A549 (cell line): ENCODE measurements at regions not wholly inside any gene's neighbourhood (a gene's known extent, or its start where the extent isn't known, plus 50 kb on each side); places are given as distances from the start of the nearest gene placed in this dataset.

ENCODE experiments used
- BCL3 ChIP-seq: fragments of >200 bp; sonication (Bioruptor Twin); formaldehyde crosslinking; IDR thresholded peaks from 3 replicates; pipeline ENCODE4 v1.6.1; 2016
- BHLHE40 ChIP-seq: IDR thresholded peaks from 2 replicates; pipeline ENCODE4 v1.6.1; 2012; ENCODE audit warnings: low read depth, low read length, inconsistent platforms
- EHMT2 ChIP-seq: fragments of 200-600 bp; sonication (generic); IDR thresholded peaks from 2 replicates; pipeline ENCODE4 v1.6.1; 2016; ENCODE audit warnings: antibody characterized with exemption, low read depth, mild to moderate bottlenecking, moderate library complexity
- NFE2L2 ChIP-seq: fragments of 150-350 bp; conservative IDR thresholded peaks from 2 replicates; pipeline ENCODE4 v1.6.1; 2014; ENCODE audit warnings: low read length
- PHF8 ChIP-seq: fragments of 200-600 bp; sonication (generic); IDR thresholded peaks from 2 replicates; pipeline ENCODE4 v1.6.1; 2016; ENCODE audit warnings: low read depth, mild to moderate bottlenecking, antibody characterized with exemption, moderate library complexity, borderline replicate concordance
- POLR2A ChIP-seq: IDR thresholded peaks from 2 replicates; pipeline ENCODE4 v1.6.1; 2012; ENCODE audit warnings: mild to moderate bottlenecking, low read length
- RAD21 ChIP-seq, 2 experiments: fragments of >200 bp in 1 of 2; sonication (Bioruptor Twin) in 1 of 2; formaldehyde crosslinking in 1 of 2; IDR thresholded peaks in 1 of 2; conservative IDR thresholded peaks in 1 of 2; 2 replicates in 1 of 2; 3 replicates in 1 of 2; pipeline ENCODE4 v1.6.1; 2012 to 2018; ENCODE audit warnings: inconsistent platforms in 1 of 2
- RCOR1 ChIP-seq: fragments of 150-350 bp; IDR thresholded peaks from 2 replicates; pipeline ENCODE4 v1.6.1; 2014; ENCODE audit warnings: antibody characterized with exemption, low read length, low read depth
- ZFP36 ChIP-seq: fragments of 450-650 bp; IDR thresholded peaks from 2 replicates; pipeline ENCODE4 v1.6.1; 2014; ENCODE audit warnings: borderline replicate concordance; ENCODE audit not compliant: partially characterized antibody
- TF ChIP-seq, protein P1 (sequence below): fragments of >200 bp; sonication (Bioruptor Twin); formaldehyde crosslinking; IDR thresholded peaks from 3 replicates; pipeline ENCODE4 v1.5.1; 2016
- TF ChIP-seq, protein P2 (sequence below): IDR thresholded peaks from 2 replicates; pipeline ENCODE4 v1.6.1; 2012; ENCODE audit warnings: low read depth, borderline replicate concordance

GRCh38 chr22:22954656-22955055 lies 67.0 kb downstream of the IGLL5 start:
- no peak for TF ChIP-seq NFE2L2
- TF ChIP-seq, protein P1, sequence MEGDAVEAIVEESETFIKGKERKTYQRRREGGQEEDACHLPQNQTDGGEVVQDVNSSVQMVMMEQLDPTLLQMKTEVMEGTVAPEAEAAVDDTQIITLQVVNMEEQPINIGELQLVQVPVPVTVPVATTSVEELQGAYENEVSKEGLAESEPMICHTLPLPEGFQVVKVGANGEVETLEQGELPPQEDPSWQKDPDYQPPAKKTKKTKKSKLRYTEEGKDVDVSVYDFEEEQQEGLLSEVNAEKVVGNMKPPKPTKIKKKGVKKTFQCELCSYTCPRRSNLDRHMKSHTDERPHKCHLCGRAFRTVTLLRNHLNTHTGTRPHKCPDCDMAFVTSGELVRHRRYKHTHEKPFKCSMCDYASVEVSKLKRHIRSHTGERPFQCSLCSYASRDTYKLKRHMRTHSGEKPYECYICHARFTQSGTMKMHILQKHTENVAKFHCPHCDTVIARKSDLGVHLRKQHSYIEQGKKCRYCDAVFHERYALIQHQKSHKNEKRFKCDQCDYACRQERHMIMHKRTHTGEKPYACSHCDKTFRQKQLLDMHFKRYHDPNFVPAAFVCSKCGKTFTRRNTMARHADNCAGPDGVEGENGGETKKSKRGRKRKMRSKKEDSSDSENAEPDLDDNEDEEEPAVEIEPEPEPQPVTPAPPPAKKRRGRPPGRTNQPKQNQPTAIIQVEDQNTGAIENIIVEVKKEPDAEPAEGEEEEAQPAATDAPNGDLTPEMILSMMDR = peak; percentile 29
- TF ChIP-seq POLR2A = no peak
- no peak for TF ChIP-seq EHMT2
- TF ChIP-seq, protein P2, sequence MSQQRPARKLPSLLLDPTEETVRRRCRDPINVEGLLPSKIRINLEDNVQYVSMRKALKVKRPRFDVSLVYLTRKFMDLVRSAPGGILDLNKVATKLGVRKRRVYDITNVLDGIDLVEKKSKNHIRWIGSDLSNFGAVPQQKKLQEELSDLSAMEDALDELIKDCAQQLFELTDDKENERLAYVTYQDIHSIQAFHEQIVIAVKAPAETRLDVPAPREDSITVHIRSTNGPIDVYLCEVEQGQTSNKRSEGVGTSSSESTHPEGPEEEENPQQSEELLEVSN = no peak
- no peak for TF ChIP-seq BCL3
- TF ChIP-seq ZFP36 = no peak
- no peak for TF ChIP-seq PHF8
- no peak for TF ChIP-seq RCOR1
- no peak for TF ChIP-seq BHLHE40
- TF ChIP-seq RAD21 (conservative IDR thresholded peaks at IDR 0.05 in 1 of 2, IDR thresholded peaks at IDR 0.05 in 1 of 2) = peak; percentile 17 to 30; a peak in 1 of 5 replicates
